Hepatocyte (in vitro differentiated cells): ENCODE measurements at regions not wholly inside any gene's neighbourhood (a gene's known extent, or its start where the extent isn't known, plus 50 kb on each side); places are given as distances from the start of the nearest gene placed in this dataset.

Experiments
- DNase-seq: peaks from one replicate; pipeline ENCODE4 v3.0.0-alpha.2; 2016; ENCODE audit warnings: low spot score
- H2AFZ ChIP-seq: fragments of 200-600 bp; sonication (generic); 2 replicates; pipeline ENCODE4 v1.6.0; 2016; ENCODE audit warnings: antibody characterized with exemption, mild to moderate bottlenecking
- H3K27ac ChIP-seq: fragments of 200-600 bp; sonication (generic); 2 replicates; pipeline ENCODE4 v1.5.1; 2016; ENCODE audit warnings: mild to moderate bottlenecking
- H3K27me3 ChIP-seq: fragments of 200-600 bp; sonication (generic); 2 replicates; pipeline ENCODE4 v1.6.1; 2016
- H3K36me3 ChIP-seq: fragments of 200-600 bp; sonication (generic); replicated peaks from 2 replicates; pipeline ENCODE4 v1.5.1; 2016; ENCODE audit warnings: low read depth; ENCODE audit not compliant: insufficient read depth
- H3K4me1 ChIP-seq: fragments of 200-600 bp; sonication (generic); 2 replicates; pipeline ENCODE4 v1.5.1; 2016; ENCODE audit warnings: mild to moderate bottlenecking, moderate library complexity; ENCODE audit not compliant: insufficient read depth
- H3K4me2 ChIP-seq: fragments of 200-600 bp; sonication (generic); 2 replicates; pipeline ENCODE4 v1.6.0; 2016
- H3K4me3 ChIP-seq: fragments of 200-600 bp; sonication (generic); 2 replicates; pipeline ENCODE4 v1.5.1; 2016; ENCODE audit warnings: mild to moderate bottlenecking
- H3K79me2 ChIP-seq: fragments of 200-600 bp; sonication (generic); 2 replicates; pipeline ENCODE4 v1.6.0; 2017; ENCODE audit warnings: mild to moderate bottlenecking
- H3K9me2 ChIP-seq: fragments of 200-600 bp; sonication (generic); replicated peaks from 2 replicates; pipeline ENCODE4 v1.6.0; 2017; ENCODE audit warnings: mild to moderate bottlenecking; ENCODE audit not compliant: insufficient read depth
- H3K9me3 ChIP-seq: fragments of 200-600 bp; sonication (generic); 2 replicates; pipeline ENCODE4 v1.5.1; 2016; ENCODE audit warnings: low read depth, mild to moderate bottlenecking
- H4K20me1 ChIP-seq: fragments of 200-600 bp; sonication (generic); 2 replicates; pipeline ENCODE4 v1.6.0; 2016; ENCODE audit warnings: mild to moderate bottlenecking; ENCODE audit not compliant: insufficient read depth, poor library complexity, severe bottlenecking
- EZH2 ChIP-seq: fragments of 200-600 bp; sonication (generic); IDR thresholded peaks from 2 replicates; pipeline ENCODE4 v1.6.1; 2016; ENCODE audit warnings: antibody characterized with exemption, mild to moderate bottlenecking, borderline replicate concordance
- EZH2phosphoT487 ChIP-seq: fragments of 200-600 bp; sonication (generic); IDR thresholded peaks from one replicate; pipeline ENCODE4 v1.6.1; 2018; ENCODE audit warnings: antibody characterized with exemption, mild to moderate bottlenecking, low read depth, moderate library complexity; ENCODE audit not compliant: unreplicated experiment, severe bottlenecking
- WGBS: methylation state at CpG from one replicate; pipeline ENCODE4 v1.1.6; 2016; ENCODE audit warnings: low lambda C conversion rate; ENCODE audit errors: missing lambda C conversion rate; 5-methylcytosine and 5-hydroxymethylcytosine counted together
- TF ChIP-seq, protein P1 (sequence below): fragments of 200-600 bp; sonication (generic); IDR thresholded peaks from 2 replicates; pipeline ENCODE4 v1.5.1; 2016; ENCODE audit warnings: antibody characterized with exemption, mild to moderate bottlenecking; ENCODE audit not compliant: poor library complexity

DNA sequence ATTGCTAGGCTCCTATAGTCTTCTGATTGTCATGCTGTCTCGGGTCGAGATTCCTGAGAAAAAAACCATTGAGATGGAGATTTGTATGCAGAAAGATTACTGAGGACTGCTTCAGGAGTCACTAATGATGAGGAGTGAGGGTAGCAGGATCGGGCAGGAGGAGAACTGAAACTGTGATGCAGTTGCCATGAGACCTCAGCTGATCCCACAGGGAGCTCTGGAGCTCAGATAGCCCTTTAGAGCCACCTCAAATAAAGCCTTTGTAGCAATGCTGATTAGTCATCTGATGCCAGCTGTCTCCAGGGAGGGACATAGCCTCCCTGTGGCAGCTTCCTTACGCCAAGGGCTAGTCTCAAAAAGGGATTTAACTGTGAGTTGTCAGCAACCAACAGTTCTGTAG, 256.9 kb downstream of the DMAC1 start:
- H3K79me2 ChIP-seq: no peaks in the 10 kb centered on the region
- peak overlapping the region; percentile 16 for H3K27ac ChIP-seq
- H3K27me3 ChIP-seq: no peaks in the 10 kb centered on the region
- DNase-seq: no peak
- no peaks in the 10 kb centered on the region for H4K20me1 ChIP-seq
- H3K4me2 ChIP-seq: no peak overlapping the region
- no peaks in the 10 kb centered on the region for H3K4me1 ChIP-seq
- no peaks in the 10 kb centered on the region for H3K9me3 ChIP-seq
- TF ChIP-seq, protein P1, sequence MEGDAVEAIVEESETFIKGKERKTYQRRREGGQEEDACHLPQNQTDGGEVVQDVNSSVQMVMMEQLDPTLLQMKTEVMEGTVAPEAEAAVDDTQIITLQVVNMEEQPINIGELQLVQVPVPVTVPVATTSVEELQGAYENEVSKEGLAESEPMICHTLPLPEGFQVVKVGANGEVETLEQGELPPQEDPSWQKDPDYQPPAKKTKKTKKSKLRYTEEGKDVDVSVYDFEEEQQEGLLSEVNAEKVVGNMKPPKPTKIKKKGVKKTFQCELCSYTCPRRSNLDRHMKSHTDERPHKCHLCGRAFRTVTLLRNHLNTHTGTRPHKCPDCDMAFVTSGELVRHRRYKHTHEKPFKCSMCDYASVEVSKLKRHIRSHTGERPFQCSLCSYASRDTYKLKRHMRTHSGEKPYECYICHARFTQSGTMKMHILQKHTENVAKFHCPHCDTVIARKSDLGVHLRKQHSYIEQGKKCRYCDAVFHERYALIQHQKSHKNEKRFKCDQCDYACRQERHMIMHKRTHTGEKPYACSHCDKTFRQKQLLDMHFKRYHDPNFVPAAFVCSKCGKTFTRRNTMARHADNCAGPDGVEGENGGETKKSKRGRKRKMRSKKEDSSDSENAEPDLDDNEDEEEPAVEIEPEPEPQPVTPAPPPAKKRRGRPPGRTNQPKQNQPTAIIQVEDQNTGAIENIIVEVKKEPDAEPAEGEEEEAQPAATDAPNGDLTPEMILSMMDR: no peak
- no peaks in the 10 kb centered on the region for H3K9me2 ChIP-seq
- H3K36me3 ChIP-seq: no peaks in the 10 kb centered on the region
- no peak overlapping the region for H3K4me3 ChIP-seq
- 83% methylated on average over 4 of the region's 4 CpGs for WGBS
- H2AFZ ChIP-seq: no peak overlapping the region

DNA sequence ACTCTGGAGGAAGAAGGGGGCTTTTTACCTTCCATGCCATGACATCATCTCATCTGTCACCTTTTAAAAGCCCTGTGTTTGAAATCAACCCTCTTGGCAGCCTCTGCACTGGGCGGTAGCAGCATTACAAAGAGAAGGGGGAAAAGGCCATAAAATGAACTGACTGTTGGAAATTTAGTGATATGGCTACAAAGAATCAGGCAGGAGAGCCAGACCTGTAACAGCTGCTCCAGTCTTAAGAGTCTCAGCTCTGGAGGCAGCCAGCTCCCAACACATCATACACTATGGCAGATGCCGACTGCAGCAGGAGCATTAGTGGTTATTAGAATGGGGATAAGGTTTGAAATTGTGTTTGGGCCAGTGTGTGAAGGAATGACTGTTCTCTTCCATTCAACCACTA, 257.5 kb downstream of the DMAC1 start:
- Histone ChIP-seq H2AFZ (no peak overlapping the region), H3K79me2 (no peaks in the 10 kb centered on the region), H3K27me3 (no peaks in the 10 kb centered on the region), H3K4me2 (no peak overlapping the region), H3K27ac (peak overlapping the region; percentile 16), H3K4me3 (no peak overlapping the region), H3K9me3 (no peaks in the 10 kb centered on the region), H4K20me1 (no peaks in the 10 kb centered on the region), H3K36me3 (no peaks in the 10 kb centered on the region), H3K4me1 (no peaks in the 10 kb centered on the region), H3K9me2 (no peaks in the 10 kb centered on the region)
- DNase-seq: peak; percentile 8
- TF ChIP-seq EZH2phosphoT487 (no peak), EZH2 (no peak)
- TF ChIP-seq, protein P1: no peak
- 63% methylated on average over 2 of the region's 2 CpGs for WGBS

- no peaks in the 10 kb centered on the region for H3K9me2 ChIP-seq
- H3K4me1 ChIP-seq: no peaks in the 10 kb centered on the region
- H3K4me3 ChIP-seq: no peak overlapping the region
- TF ChIP-seq EZH2phosphoT487 (no peak), EZH2 (no peak)
- TF ChIP-seq, protein P1: peak; percentile 56
- no peaks in the 10 kb centered on the region for H3K79me2 ChIP-seq
- no peak overlapping the region for H3K27ac ChIP-seq
- DNase-seq: peak; percentile 68
- no peaks in the 10 kb centered on the region for H3K27me3 ChIP-seq
- no peaks in the 10 kb centered on the region for H4K20me1 ChIP-seq
- WGBS: 38% methylated on average over 4 of the region's 4 CpGs
- H3K9me3 ChIP-seq: no peaks in the 10 kb centered on the region
- no peak overlapping the region for H3K4me2 ChIP-seq
- H2AFZ ChIP-seq: no peak overlapping the region
- no peaks in the 10 kb centered on the region for H3K36me3 ChIP-seq
Observed at GRCh38 chr9:7536310-7536939, 263.2 kb downstream of the DMAC1 start.
